ENCODE measurements at regions not wholly inside any gene's neighbourhood (a gene's known extent, or its start where the extent isn't known, plus 50 kb on each side); places are given as distances from the start of the nearest gene placed in this dataset.

- H3K4me2 ChIP-seq (ENCODE audit: control insufficient read depth, extremely low read depth, insufficient read depth, low read depth, low read length) = no peak overlapping the region
- H3K9me1 ChIP-seq (ENCODE audit: control insufficient read depth, extremely low read depth, insufficient read depth, low read length) = no peaks in the 10 kb centered on the region
- TF ChIP-seq EZH2 (IDR thresholded peaks at IDR 0.05; ENCODE audit: low read length) (no peak), CTCF (optimal IDR thresholded peaks at IDR 0.05 in 1 of 3, IDR thresholded peaks at IDR 0.05 in 1 of 3, conservative IDR thresholded peaks at IDR 0.05 in 1 of 3; ENCODE audit: extremely low read depth in 1 of 3, insufficient read depth in 2 of 3, low read length in 3 of 3) (no peak)
- no peak overlapping the region for H3K27ac ChIP-seq (ENCODE audit: control insufficient read depth, insufficient read depth, low read length)
- no peak overlapping the region for H2AFZ ChIP-seq (ENCODE audit: control insufficient read depth, low read length)
- dilution Hi-C loops (cut with MboI; ENCODE audit: extremely low pct_ligation_motif_present, low sequenced_read_pairs) = no loop called here
- no peaks in the 10 kb centered on the region for H4K20me1 ChIP-seq (ENCODE audit: control insufficient read depth, extremely low read depth, insufficient read depth, low read length)
- no peak overlapping the region for H3K9ac ChIP-seq (ENCODE audit: control insufficient read depth, extremely low read depth, insufficient read depth, low read length)
- no peaks in the 10 kb centered on the region for H3K4me1 ChIP-seq (ENCODE audit: control insufficient read depth, extremely low read depth, insufficient read depth, low read length)
- no peak for DNase-seq (ENCODE audit: low read depth, low spot score)
- no peak for FAIRE-seq
- H3K9me3 ChIP-seq (ENCODE audit: control insufficient read depth, low read depth, low read length) = no peaks in the 10 kb centered on the region
- no peak overlapping the region for H3K4me3 ChIP-seq (ENCODE audit: control insufficient read depth in 2 of 3, extremely low read depth in 1 of 3, insufficient read depth in 2 of 3, low read depth in 1 of 3, low read length in 3 of 3)
- no peaks in the 10 kb centered on the region for H3K36me3 ChIP-seq (ENCODE audit: control insufficient read depth in 2 of 2, extremely low read depth in 1 of 2, insufficient read depth in 2 of 2, low read length in 2 of 2)
- H3K27me3 ChIP-seq (ENCODE audit: control insufficient read depth, extremely low read depth, insufficient read depth, low read length) = no peaks in the 10 kb centered on the region
- H3K79me2 ChIP-seq (ENCODE audit: control insufficient read depth, insufficient read depth, low read length) = no peaks in the 10 kb centered on the region
Observed at GRCh38 chr15:61684749-61685467, 375.3 kb downstream of the VPS13C start.

GRCh38 chr15:61682891-61683735, 377.1 kb downstream of the VPS13C start:
- H4K20me1 ChIP-seq (ENCODE audit: control insufficient read depth, extremely low read depth, insufficient read depth, low read length) = no peaks in the 10 kb centered on the region
- no peak overlapping the region for H3K4me3 ChIP-seq (ENCODE audit: control insufficient read depth in 2 of 3, extremely low read depth in 1 of 3, insufficient read depth in 2 of 3, low read depth in 1 of 3, low read length in 3 of 3)
- H3K4me1 ChIP-seq (ENCODE audit: control insufficient read depth, extremely low read depth, insufficient read depth, low read length) = no peaks in the 10 kb centered on the region
- H3K9me3 ChIP-seq (ENCODE audit: control insufficient read depth, low read depth, low read length) = no peaks in the 10 kb centered on the region
- peaks cover 3% of the 10 kb centered on the region for H3K27me3 ChIP-seq (ENCODE audit: control insufficient read depth, extremely low read depth, insufficient read depth, low read length)
- no peak overlapping the region for H3K4me2 ChIP-seq (ENCODE audit: control insufficient read depth, extremely low read depth, insufficient read depth, low read depth, low read length)
- FAIRE-seq (no peak), DNase-seq (ENCODE audit: low read depth, low spot score) (no peak)
- dilution Hi-C loops (cut with MboI; ENCODE audit: extremely low pct_ligation_motif_present, low sequenced_read_pairs) = no loop called here
- H2AFZ ChIP-seq (ENCODE audit: control insufficient read depth, low read length) = no peak overlapping the region
- H3K9me1 ChIP-seq (ENCODE audit: control insufficient read depth, extremely low read depth, insufficient read depth, low read length) = no peaks in the 10 kb centered on the region
- H3K36me3 ChIP-seq (ENCODE audit: control insufficient read depth in 2 of 2, extremely low read depth in 1 of 2, insufficient read depth in 2 of 2, low read length in 2 of 2) = no peaks in the 10 kb centered on the region
- no peak overlapping the region for H3K9ac ChIP-seq (ENCODE audit: control insufficient read depth, extremely low read depth, insufficient read depth, low read length)
- no peak overlapping the region for H3K27ac ChIP-seq (ENCODE audit: control insufficient read depth, insufficient read depth, low read length)
- H3K79me2 ChIP-seq (ENCODE audit: control insufficient read depth, insufficient read depth, low read length) = no peaks in the 10 kb centered on the region
- TF ChIP-seq EZH2 (IDR thresholded peaks at IDR 0.05; ENCODE audit: low read length) (no peak), CTCF (optimal IDR thresholded peaks at IDR 0.05 in 1 of 3, IDR thresholded peaks at IDR 0.05 in 1 of 3, conservative IDR thresholded peaks at IDR 0.05 in 1 of 3; ENCODE audit: extremely low read depth in 1 of 3, insufficient read depth in 2 of 3, low read length in 3 of 3) (no peak)

Data from keratinocyte (primary cell).